Caco-2 (cell line): ENCODE measurements at regions not wholly inside any gene's neighbourhood (a gene's known extent, or its start where the extent isn't known, plus 50 kb on each side); places are given as distances from the start of the nearest gene placed in this dataset.

Source experiments
- BruUV-seq: library from RNA; stranded (reverse); fragments of 400-500 nt; replicated peaks from 2 replicates; lab custom pipeline; 2021; lab: Mats Ljungman, UMichigan
- CTCF ChIA-PET: fragments of 300-600 bp; sonication (Branson Sonifier 250); formaldehyde crosslinking; loops from one replicate; lab custom pipeline; 2022; ENCODE audit warnings: antibody characterized with exemption; lab: Charles Lee
- POLR2A ChIA-PET: fragments of 300-600 bp; sonication (Branson Sonifier 250); formaldehyde crosslinking; loops from one replicate; lab custom pipeline; 2022; ENCODE audit warnings: antibody characterized with exemption; lab: Charles Lee
- DNase-seq, 2 experiments: peaks; one replicate each; pipeline versions ENCODE4 v3.0.0 to v3.0.0-alpha.2; 2020 to 2022
- H3K27me3 ChIP-seq: replicated peaks from 2 replicates; pipeline ENCODE4 v1.6.0; 2011; ENCODE audit warnings: low read length; ENCODE audit not compliant: control insufficient read depth, insufficient read depth
- H3K36me3 ChIP-seq: 2 replicates; pipeline ENCODE4 v1.5.1; 2011; ENCODE audit warnings: low read length; ENCODE audit not compliant: control insufficient read depth, insufficient read depth
- H3K4me1 ChIP-seq: fragments of 250-450 bp; sonication (Bioruptor Pico); 2 replicates; pipeline ENCODE4 v1.5.1; 2020; ENCODE audit warnings: mild to moderate bottlenecking
- H3K4me3 ChIP-seq: 2 replicates; pipeline ENCODE4 v1.5.1; 2011; ENCODE audit warnings: low read depth, mild to moderate bottlenecking, control low read depth, low read length
- H3K9me3 ChIP-seq: fragments of 250-450 bp; sonication (Bioruptor Pico); 2 replicates; pipeline ENCODE4 v1.5.1; 2020; ENCODE audit warnings: mild to moderate bottlenecking, moderate library complexity
- H3K27ac Mint-ChIP-seq: one replicate; pipeline ENCODE4 v1.8.0; 2022; ENCODE audit warnings: mixed read lengths; ENCODE audit not compliant: unreplicated experiment
- H3K27me3 Mint-ChIP-seq: one replicate; pipeline ENCODE4 v1.8.0; 2022; ENCODE audit warnings: mixed read lengths; ENCODE audit not compliant: insufficient read depth, unreplicated experiment
- H3K36me3 Mint-ChIP-seq: one replicate; pipeline ENCODE4 v1.8.0; 2022; ENCODE audit warnings: mild to moderate bottlenecking, mixed read lengths; ENCODE audit not compliant: insufficient read depth, unreplicated experiment
- H3K4me1 Mint-ChIP-seq: one replicate; pipeline ENCODE4 v1.8.0; 2022; ENCODE audit warnings: low read depth, mixed read lengths; ENCODE audit not compliant: unreplicated experiment
- H3K4me3 Mint-ChIP-seq: one replicate; pipeline ENCODE4 v1.8.0; 2022; ENCODE audit warnings: mild to moderate bottlenecking, moderate library complexity, mixed read lengths; ENCODE audit not compliant: unreplicated experiment
- H3K9me3 Mint-ChIP-seq: one replicate; pipeline ENCODE4 v1.8.0; 2022; ENCODE audit warnings: mixed read lengths; ENCODE audit not compliant: unreplicated experiment
- intact Hi-C: fragments of 100-400 bp; cut with micrococcal nuclease; formaldehyde crosslinking; loops from one replicate; pipeline ENCODE4 v1.10.0; 2022; ENCODE audit not compliant: unreplicated experiment
- TF ChIP-seq, protein P1 (sequence below), 2 experiments: fragments of 200-600 bp in 1 of 2; IDR thresholded peaks; 1 replicate in 1 of 2; 2 replicates in 1 of 2; pipeline versions ENCODE4 v1.5.1 to v1.8.0; 2011 to 2022; ENCODE audit warnings: antibody characterized with exemption in 1 of 2, control low read depth in 1 of 2, inconsistent platforms in 1 of 2, low read depth in 1 of 2, low read length in 1 of 2, mild to moderate bottlenecking in 1 of 2, moderate library complexity in 1 of 2; ENCODE audit not compliant: insufficient read depth in 1 of 2, severe bottlenecking in 1 of 2, unreplicated experiment in 1 of 2

DNA sequence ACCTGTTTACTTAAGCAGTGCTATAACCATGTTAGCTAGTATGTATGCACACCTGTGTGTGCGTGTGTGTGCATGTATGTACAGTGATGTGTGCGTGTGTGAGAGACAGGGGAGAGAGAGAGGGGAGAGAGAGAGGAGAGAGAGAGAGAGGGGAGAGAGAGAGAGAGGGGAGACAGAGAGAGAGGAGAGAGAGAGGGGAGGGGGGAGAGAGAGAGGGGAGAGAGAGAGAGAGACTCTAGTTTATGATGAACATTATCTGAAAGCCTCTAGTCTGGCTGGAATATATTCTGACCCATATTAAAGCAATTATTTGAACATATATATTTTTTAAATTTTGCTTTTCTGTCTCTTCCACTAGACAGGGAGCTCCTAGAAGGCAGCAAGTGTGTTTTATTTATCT is 117.5 kb upstream of the CPEB4 start:
- peaks cover 9% of the 10 kb centered on the region for H3K4me1 Mint-ChIP-seq
- Histone ChIP-seq H3K36me3 (no peaks in the 10 kb centered on the region), H3K4me1 (peaks cover 14% of the 10 kb centered on the region), H3K9me3 (no peaks in the 10 kb centered on the region), H3K27me3 (no peaks in the 10 kb centered on the region), H3K4me3 (no peak overlapping the region)
- ChIA-PET CTCF (no interaction called here), POLR2A (no interaction called here)
- H3K36me3 Mint-ChIP-seq, result peaks cover 10% of the 10 kb centered on the region
- intact Hi-C loops, result no loop called here
- TF ChIP-seq, protein P1, sequence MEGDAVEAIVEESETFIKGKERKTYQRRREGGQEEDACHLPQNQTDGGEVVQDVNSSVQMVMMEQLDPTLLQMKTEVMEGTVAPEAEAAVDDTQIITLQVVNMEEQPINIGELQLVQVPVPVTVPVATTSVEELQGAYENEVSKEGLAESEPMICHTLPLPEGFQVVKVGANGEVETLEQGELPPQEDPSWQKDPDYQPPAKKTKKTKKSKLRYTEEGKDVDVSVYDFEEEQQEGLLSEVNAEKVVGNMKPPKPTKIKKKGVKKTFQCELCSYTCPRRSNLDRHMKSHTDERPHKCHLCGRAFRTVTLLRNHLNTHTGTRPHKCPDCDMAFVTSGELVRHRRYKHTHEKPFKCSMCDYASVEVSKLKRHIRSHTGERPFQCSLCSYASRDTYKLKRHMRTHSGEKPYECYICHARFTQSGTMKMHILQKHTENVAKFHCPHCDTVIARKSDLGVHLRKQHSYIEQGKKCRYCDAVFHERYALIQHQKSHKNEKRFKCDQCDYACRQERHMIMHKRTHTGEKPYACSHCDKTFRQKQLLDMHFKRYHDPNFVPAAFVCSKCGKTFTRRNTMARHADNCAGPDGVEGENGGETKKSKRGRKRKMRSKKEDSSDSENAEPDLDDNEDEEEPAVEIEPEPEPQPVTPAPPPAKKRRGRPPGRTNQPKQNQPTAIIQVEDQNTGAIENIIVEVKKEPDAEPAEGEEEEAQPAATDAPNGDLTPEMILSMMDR (IDR thresholded peaks at IDR 0.05; ENCODE audit: insufficient read depth in 1 of 2, low read depth in 1 of 2, low read length in 1 of 2, severe bottlenecking in 1 of 2, unreplicated experiment in 1 of 2), result no peak
- BruUV-seq, result no TSS peak
- no peaks in the 10 kb centered on the region for H3K9me3 Mint-ChIP-seq
- H3K4me3 Mint-ChIP-seq, result no peak overlapping the region
- H3K27me3 Mint-ChIP-seq, result no peaks in the 10 kb centered on the region
- no peak overlapping the region for H3K27ac Mint-ChIP-seq
- no peak for DNase-seq

DNA sequence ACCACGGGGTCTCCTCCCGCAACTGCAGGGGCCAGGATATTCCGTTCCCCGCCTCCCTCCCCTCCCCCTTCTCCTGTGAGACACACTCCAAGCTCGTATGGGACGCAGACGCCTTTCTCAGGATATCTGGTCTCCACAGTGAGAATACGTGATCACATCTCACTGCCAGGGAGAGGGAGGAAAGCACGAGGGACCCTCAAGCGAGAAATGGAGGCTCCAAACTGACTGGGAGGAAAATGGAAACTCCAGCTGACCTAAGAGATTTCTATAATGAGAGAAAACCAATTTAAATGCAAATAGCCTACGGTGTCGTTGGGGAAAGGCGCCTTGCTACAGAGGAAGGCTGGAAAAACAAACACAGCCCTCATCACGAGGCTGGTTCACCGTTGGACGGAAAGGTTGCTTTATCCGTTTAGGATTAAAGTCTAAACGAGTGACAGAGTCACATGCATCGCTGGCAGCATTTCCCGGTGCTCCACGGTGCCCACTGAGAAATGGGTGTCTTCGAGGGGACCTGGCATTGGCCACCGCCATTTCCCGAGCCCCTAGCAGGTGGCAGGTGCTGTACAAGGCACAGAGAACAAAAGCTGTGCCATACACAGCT is 116.9 kb upstream of the CPEB4 start:
- Histone ChIP-seq H3K9me3 (no peaks in the 10 kb centered on the region), H3K4me3 (no peak overlapping the region), H3K27me3 (no peaks in the 10 kb centered on the region), H3K4me1 (peaks cover 10% of the 10 kb centered on the region), H3K36me3 (no peaks in the 10 kb centered on the region)
- TF ChIP-seq, protein P1 (IDR thresholded peaks at IDR 0.05; ENCODE audit: insufficient read depth in 1 of 2, low read depth in 1 of 2, low read length in 1 of 2, severe bottlenecking in 1 of 2, unreplicated experiment in 1 of 2), result no peak
- no peaks in the 10 kb centered on the region for H3K27me3 Mint-ChIP-seq
- CTCF ChIA-PET, result no interaction called here
- POLR2A ChIA-PET, result no interaction called here
- no peaks in the 10 kb centered on the region for H3K9me3 Mint-ChIP-seq
- H3K4me3 Mint-ChIP-seq, result no peak overlapping the region
- no peak overlapping the region for H3K27ac Mint-ChIP-seq
- no TSS peak for BruUV-seq
- DNase-seq, result no peak
- H3K36me3 Mint-ChIP-seq, result peaks cover 9% of the 10 kb centered on the region
- peaks cover 3% of the 10 kb centered on the region for H3K4me1 Mint-ChIP-seq
- intact Hi-C loops, result no loop called here

DNA sequence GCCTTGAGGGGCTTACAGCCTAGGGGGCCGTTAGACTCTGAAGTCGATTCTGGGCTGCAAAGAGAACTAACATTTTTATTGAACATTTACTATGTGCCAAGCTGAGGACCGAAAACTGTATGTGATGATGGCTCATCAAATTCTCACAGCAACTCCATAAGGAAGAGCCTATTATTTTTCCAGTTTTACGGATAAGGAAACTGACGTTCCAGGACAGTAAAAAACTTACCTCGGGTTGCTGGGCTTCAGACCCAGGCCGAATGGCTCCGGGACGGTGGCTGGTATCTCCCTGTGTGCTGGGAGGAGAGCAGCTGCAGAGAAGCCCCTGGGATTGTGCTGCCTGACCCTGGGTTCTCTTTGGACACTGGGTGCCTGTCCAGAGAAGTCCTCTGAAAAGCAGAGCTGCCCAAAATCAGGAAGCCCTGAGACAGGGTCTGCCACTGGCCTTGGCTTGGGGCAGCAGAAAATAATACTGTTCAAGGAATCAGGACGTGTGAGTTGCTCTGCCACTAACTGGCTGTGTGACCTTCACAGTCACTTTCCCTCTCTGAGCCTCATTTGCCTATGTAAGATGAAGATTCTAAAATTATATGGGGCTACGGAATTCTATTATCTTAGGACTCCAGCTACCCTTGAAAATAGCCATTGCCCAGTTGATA is 116.3 kb upstream of the CPEB4 start:
- TF ChIP-seq, protein P1 (IDR thresholded peaks at IDR 0.05; ENCODE audit: insufficient read depth in 1 of 2, low read depth in 1 of 2, low read length in 1 of 2, severe bottlenecking in 1 of 2, unreplicated experiment in 1 of 2), result no peak
- CTCF ChIA-PET, result interaction anchor here (0.5 kb wide), 1 partner anchor 53 kb away, joined by 3 read pairs; no protein-coding TSS in a partner anchor
- POLR2A ChIA-PET, result no interaction called here
- H3K9me3 Mint-ChIP-seq, result no peaks in the 10 kb centered on the region
- H3K4me1 ChIP-seq, result peaks cover 7% of the 10 kb centered on the region; the same call in 1 of the 2 replicates
- H3K9me3 ChIP-seq, result no peaks in the 10 kb centered on the region
- no peaks in the 10 kb centered on the region for H3K36me3 ChIP-seq
- H3K4me3 Mint-ChIP-seq, result no peak overlapping the region
- H3K36me3 Mint-ChIP-seq, result peaks cover 3% of the 10 kb centered on the region
- H3K27me3 Mint-ChIP-seq, result no peaks in the 10 kb centered on the region
- no peak for DNase-seq
- no peak overlapping the region for H3K27ac Mint-ChIP-seq
- BruUV-seq, result no TSS peak
- no peak overlapping the region for H3K4me3 ChIP-seq
- H3K4me1 Mint-ChIP-seq, result no peaks in the 10 kb centered on the region
- H3K27me3 ChIP-seq, result no peaks in the 10 kb centered on the region
- intact Hi-C loops, result no loop called here
